IPS DF 4.7 (cell line): ENCODE measurements at regions not wholly inside any gene's neighbourhood (a gene's known extent, or its start where the extent isn't known, plus 50 kb on each side); places are given as distances from the start of the nearest gene placed in this dataset.

Experiments
- DNase-seq: peaks from one replicate; pipeline ENCODE4 v3.0.0-alpha.2; 2013; ENCODE audit warnings: low spot score; ENCODE audit errors: extremely low read depth

DNA sequence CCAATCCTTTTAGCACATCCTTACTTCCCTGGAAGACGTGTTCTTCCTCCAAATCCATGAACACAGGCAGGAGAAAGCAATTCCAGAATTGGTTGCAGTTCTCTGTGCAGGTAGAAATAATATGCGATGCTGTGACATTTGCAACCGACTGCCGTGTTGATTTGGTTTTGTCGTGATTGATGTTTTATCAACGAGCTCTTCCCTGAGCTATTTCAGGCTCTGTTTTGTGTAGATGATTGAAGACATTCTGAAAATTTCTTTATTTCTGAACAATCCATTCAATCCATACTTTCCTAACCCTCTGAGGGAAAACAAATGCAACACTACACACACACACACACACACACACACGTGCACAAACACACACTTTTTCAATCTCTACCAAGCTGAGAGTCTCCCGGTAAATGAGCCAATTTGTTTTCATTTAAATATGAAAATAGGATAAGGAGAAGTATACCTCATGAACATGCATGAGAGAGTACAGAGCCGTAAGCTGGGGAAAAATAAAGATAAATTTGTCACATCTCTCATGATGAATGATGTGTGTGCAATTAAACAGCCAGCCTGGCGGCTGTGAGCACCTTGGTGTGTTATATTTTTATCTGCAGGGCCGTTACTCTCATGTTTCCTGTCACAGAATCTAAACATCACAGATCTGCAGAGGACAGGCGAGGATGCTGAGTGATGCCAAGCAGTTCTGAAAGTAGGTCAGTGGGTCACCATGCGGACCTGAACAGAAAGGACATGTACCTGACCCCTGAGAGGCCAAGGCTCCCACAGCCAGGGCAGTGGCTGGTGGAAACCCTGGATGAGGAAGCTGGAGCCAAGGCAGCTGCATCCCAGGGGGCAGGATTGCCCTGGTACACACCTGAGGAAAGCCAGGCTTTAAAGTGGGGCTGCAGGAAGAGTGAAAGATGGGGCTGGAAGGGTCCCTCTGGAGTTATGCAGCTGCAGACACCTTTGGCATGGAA, 64.8 kb downstream of the PDCL3 start:
- no peak for DNase-seq

DNA sequence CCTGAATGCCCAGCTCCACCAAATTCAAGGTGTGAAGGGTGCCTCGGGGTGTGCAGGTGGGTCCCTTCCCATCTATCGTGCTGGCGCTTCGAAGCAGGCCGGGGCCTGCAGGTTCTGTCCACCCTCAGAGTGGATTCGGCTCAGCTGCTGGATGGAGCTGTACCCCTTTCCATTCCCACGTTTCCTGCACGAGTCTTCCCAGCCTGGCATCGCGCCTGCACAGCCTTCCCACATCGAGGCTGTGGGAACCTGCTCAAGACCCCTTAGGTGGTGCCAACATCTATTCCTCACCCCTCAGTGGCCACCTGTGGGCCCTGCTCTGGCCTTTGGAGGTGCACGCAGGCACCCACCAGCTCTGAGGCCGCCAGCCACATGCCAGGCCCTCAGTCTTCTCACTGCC, 65.7 kb downstream of the PDCL3 start:
- no peak for DNase-seq

DNA sequence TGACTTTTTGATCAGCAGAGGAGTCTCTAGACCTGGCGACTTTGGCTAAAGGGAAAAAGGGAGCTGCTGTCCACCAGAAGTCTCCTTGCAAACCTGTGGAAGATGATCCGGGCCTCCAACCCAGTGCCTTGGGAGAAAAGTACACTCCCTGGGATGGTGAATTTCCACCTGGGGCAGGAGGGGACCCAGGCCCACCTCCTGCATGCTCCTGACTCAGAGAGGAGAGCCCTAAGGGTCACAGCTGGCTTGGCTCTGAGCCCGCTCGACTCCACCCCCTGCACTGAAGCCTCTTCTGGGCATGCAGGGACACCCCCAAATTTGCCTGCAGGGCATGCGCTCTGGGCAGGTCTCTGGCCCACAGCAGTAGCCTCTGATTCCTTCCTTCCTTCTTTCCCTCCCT, 66.5 kb downstream of the PDCL3 start:
- no peak for DNase-seq

DNA sequence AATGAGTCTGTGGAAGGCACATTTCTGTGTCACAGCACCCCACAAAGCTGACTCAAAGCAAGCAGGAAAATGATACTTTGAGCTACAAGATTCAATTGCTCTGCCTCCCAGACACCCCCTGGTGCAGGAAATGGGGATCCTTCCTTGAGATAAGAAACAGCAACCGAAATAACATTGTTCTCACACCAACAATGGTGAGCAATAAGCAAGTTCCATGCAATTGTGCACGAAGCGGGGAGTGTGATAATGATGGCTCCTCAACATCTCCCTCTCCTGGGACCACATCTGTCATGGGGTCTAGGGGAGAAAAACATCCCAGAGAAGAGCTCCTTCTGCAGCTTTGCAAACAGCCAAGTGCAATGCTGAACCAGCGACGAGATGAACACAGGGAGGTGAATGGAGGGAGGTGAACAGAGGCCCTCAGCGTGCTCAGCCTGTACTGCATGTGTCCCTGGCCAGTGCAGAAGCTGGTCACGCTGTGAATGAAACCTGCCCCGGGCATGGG, 67.7 kb downstream of the PDCL3 start:
- DNase-seq, result no peak

DNA sequence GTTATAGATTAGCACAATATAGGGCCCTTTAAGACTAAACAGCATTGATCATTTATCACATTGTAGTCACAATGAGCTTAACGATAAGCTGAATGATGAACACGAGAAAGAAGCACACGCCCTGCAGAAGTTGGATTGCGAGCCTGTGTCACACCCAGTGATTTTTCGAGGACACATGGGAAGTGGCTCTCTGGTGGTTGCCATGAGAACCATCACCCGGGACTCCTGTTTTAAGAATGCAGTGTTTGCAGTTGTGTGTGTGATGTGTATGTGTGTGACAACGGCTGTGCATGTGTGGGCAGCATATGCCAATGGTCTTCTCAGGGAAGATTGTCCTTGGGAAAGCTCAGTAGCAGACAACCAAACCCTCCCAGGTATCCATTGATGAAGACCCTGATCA, 69.2 kb downstream of the PDCL3 start:
- no peak for DNase-seq

DNA sequence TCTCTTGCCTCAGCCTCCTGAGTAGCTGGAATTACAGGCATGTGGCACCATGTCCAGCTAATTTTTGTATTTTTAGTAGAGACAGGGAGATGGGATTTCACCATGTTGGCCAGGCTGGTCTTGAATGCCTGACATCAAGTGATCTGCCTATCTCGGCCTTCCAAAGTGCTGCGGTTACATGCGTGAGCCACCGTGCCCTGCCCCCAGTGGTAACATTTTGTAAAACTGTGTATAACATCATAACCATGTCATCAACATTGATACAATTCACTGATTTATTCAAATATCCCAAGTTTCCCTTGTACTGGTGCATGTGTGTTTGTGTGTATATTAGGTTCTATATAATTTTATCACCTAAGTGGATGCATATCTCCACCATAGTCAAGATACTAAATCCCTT, 70.0 kb downstream of the PDCL3 start:
- DNase-seq, result no peak

DNA sequence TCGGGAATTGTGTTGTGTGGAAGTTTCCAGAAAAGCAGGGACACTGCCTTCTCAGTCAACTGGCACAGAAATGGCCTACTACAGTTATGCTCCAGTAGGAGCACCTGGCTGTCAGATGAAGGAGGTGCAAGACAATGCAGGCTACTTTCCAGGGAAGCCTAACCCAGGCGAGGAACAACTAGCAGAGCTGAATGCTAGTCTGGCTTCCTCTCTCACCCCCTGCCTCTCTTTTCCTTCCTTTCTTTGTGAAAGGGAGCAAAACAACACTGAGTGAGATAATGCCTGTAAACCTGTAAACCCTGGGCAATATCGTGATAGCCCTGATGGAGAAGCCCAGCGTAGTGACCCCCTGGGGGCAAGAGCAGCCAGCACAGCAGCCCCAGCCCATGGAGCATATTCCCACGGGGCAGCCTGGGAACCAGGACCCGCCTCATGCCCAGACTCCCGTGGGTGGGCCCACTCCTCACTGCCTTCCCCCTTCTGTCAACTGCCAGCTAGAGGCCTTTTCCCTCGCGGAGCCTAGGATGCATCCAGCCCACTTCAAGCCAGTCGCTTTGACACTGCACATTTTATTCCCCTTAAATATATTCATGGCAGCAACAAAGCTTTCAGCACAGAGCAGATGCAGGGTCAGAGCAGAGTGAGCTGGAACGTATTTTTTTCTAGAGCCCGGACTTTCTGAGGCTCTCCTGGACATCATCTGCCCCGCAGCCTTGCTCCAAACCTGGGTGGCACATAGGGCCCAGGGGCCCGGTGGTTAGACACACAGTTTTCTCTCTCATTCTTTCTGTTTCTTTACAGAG, 77.0 kb downstream of the PDCL3 start:
- DNase-seq, result no peak

DNA sequence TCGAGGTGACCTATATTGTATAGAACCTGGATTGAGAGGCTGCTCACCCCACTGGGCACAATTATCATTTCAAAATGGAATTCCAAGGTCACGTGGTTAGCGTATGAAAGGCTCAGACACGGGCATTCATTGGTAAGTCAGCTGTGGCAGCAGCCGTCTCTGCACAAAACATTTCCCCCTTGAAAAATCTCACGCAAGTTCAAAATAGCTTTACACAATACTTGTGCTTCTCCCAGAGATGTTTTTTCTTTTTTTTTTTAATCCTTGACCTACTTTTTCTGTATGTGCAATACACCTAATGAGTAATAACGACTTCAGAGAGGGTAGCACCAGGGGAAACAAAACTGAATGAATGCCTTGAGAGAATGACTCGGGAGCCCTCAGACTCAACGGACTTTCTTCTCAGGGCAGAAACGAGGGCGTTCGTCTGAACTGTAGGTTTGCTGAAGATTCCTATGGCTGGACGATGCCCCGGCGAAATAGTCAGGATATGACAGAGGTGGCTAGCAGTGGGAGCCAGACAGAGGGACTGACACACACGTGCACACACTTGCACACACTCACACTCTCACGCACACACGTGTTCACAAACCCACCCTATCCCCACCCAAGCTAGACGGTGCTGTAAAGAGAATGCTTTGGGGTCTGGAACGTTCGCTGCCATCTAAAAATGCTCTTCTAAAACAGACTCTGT, 77.8 kb downstream of the PDCL3 start:
- DNase-seq, result no peak

DNA sequence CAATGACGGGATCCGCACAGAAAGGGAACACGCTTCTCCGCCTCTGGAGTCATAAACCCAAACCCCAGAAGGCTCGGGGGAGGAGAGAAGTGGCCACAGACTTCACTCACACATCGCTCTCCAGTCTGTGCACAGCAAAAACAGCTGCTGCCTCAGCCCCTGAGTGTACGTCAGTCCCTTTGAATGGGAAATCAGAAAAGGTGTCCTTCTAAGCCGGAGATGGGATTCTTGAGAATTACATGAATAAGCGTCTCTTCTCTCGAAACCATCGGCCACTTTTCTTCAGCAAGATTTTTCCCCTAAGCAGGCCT, 78.3 kb downstream of the PDCL3 start:
- no peak for DNase-seq

DNA sequence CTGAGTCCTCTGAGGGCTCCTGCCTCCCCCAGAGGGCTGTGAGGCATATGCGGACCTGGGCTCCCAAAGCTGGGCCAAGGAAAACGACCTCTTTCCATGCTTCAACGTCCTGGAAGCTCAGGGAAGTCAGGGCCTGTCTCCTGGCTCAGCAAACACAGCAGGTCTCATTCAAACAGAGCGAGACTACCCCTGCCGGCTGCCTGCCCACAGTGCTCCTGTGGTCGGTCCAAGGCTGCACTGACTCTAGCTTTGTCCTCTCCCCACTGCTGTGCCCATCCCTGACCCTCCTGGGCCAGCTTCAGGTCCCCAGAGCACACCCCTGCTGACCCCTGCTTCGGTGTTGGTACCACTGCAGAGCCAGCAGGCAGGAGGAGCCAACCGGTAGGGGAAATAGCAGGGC, 79.6 kb downstream of the PDCL3 start:
- DNase-seq, result no peak

DNA sequence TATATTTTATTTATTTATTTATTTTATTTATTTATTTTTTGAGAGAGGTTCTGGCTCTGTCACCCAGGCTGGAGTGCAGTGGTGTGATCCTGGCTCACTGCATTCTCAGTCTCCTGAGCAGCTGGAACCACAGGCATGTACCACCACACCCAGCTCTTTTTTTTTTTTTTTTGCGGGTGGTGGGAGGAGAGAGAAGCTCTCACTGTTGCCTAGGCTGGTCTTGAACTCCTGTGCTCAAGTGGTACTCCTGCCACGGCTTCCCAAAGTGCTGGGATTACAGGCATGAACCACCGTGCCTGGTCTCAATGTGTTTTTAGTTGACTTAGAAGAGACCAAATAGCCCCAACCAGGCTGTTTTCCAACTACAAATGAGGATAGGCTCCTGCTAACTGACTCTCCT, 80.7 kb downstream of the PDCL3 start:
- no peak for DNase-seq

DNA sequence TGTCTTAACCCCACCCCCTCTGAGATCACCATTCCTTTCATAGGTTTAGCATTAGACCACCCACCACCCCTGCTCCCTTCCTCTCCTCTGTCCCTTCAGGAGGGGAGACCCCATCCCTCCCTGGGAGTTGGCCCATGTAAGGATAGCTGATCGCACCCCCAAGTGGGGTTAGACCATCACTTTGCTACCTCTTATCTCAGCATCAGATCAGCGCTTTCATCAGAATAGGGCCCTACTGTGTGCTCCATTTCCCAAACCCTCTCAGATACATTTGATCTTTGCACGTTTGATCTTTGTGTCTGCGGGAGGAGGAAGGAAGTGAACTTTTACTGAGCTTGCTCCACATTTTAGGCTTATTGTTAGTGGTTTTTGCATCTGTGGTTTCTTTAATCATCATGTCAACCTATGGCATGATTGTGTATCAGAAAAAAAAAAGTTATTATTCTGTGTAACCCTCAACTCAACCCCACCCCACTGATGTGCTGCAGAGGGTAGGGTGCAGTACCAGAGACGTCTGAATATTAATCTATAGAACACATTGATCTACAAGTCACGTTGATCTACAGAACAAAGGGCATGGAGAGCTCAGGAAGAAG, 81.2 kb downstream of the PDCL3 start:
- DNase-seq, result no peak

DNA sequence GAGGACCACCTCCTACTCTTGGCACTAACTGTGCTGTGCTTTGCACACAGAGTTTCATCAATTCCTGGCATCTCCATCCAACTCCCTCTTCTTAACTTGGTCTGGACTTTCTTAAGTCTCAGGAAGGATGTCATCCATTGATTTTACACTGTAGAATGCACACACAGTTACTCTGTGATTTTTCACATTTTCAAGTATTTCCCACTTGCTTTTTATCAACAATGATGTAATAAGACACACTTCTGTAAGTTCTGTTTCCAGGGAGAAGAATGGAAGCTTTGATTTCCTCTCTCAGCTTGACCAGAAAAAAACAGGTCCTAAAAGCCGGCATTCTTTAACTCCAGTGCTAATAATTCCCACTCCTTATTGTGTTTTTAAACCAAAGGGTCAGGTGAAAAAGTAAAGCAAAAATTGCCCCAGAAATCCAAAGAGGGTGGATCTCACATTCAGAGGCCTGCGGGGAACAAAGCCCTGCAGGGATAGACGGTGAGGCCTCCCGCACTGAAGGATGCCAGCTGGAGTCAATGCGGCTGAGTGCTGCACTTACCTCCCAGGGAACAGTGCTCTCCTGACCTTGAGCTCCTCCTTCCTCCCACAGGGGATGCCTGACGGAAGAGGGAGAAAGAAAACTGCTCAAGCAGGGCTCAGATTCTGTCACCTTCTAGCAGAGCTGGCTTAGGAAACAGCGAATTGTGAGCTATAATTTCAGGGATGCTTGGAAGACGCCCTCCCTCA, 83.1 kb downstream of the PDCL3 start:
- no peak for DNase-seq

DNA sequence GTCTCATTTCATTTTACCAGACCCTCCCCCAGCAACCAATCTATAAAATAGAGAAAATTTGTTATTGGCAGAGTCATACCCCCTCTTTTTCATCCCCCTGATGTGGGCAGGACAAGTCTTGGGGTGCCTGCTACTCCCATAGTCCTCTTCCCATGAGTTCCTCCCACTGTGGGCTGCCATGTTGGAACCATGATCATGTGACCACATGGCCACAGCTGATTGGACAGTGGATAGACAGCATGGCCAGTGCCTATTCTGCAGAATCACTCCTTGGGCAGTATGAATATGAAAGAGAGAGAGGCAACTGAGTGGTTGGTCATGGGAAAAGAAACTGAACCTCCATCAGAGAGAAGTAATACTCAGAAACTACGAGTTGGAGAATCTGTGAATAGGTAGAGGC, 84.9 kb downstream of the PDCL3 start:
- DNase-seq, result no peak

DNA sequence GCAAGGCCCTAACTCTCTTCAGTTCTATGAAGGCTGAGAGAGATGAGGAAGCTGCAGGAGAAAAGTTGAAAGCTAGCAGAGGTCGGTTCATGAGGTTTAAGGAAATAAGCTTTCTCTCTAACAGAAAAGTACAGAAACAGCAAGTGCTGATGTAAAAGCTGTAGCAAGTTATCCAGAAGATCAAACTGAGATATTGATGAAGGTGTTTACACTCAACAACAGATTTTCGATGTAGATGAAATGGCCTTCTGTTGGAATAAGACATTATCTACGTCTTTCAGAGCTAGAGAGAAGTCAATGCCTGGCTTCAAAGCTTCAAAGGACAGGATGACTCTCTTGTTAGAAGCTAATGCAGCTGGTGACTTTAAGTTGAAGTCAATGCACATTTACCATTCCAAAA, 87.4 kb downstream of the PDCL3 start:
- DNase-seq, result no peak

DNA sequence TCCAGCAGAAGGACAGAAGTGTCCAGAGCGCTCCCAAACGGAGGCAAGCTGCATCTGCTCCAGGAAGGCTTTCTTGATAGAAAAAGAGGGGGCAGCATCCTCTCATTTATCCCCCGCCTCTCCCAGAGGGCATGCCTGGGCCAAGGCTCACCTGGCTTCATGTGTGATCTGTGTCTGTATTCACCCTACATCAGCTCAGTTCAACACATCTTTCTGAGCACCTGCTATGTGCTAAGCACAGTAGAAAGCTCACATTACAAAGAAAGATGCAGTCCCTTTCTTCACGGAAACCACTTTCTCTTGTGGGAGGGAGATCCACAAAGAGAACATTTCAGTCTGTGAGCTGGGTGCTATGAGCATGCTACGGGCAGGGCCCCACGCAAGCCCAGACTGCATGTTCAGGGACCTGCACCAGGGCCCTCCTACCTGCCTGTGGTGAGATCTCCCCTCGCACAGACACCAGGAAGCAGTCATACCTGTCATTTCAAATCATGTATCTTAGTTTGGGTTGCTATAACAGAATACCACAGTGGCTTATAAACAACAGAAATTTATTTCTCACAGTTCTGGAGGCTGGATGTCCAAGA, 90.7 kb downstream of the PDCL3 start:
- DNase-seq, result no peak

DNA sequence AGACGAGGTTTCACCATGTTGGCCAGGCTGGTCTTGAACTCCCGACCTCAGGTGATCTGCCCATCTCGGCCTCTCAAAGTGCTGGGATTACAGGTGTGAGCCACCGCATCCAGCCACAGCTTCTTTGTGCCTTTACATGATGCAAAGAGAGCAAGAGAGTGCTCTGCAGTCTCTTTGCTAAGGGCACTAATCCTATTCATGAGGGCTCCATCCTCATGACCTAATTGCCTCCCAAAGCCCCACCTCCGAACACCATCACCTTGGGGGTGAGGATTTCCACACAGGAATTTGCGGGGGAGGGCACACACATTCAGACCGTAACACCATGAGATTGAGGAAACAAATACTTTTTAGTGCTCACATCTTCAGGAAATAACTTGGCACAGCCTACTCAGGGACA, 91.8 kb downstream of the PDCL3 start:
- DNase-seq, result no peak

DNA sequence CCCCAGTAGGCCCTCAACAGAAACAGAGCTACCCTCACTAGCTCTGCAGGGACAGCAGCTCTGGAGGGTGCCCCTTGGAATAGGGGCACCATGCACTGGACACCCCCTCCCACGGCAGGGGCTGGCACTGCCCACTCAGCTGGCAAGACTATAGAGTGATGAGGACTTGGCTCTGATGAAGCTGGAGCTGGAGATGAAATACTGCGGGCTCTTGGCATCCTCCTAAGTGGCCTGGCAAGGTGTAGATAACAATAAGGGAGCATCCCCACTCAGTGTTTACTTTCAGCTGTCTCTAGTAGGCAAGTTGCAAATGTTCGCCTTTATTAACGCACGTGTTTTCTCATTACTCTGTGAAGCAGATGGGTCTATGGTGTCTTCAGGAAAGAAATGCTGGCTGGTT, 92.7 kb downstream of the PDCL3 start:
- DNase-seq, result no peak

DNA sequence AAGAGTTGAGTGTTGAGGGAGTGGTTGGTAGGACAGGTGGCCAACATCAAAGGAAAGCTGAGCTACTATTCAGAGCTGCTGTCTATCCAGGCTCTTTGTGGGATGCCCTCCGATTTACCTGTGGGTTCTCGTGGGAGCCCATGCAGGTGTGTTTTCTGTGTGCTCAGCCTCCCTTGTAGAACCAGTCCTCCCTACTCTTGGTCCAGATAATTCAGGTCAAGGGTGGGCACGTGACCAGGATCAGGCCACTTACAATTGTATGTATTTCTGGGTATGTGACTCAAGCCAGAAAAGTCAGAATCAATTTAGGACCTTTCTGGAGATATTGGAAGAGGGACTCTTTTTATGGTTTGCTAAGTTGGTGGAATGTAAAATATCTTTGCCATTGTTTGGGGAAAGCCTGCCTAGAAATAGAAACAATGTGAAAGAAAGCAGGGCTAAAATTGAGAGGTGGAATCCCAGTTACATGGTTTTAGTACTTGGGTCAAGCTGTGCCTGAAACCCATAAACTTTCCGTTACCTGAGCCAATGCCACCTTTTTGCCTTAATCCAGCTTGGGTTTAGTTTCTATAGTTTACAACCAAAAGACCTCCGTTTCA, 93.2 kb downstream of the PDCL3 start:
- DNase-seq, result no peak

DNA sequence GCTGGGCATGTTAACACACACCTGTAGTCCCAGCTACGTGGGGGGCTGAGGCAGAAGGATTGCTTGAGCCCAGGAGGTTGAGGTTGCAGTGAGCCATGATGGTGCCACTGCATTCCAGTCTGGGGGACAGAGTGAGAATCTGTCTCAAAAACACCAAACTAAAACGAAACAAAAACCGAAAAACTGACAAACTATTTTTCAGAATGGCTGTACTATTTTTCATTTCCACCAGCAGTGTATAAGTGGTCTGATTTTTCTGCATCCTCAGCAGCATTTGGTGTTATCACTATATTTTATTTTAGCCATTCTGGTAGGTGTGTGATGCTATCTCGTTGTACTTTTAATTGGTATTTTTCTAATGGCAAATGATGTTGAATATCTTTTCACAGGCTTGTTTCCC, 95.2 kb downstream of the PDCL3 start:
- no peak for DNase-seq
